ENCODE measurements at regions not wholly inside any gene's neighbourhood (a gene's known extent, or its start where the extent isn't known, plus 50 kb on each side); places are given as distances from the start of the nearest gene placed in this dataset.

DNA sequence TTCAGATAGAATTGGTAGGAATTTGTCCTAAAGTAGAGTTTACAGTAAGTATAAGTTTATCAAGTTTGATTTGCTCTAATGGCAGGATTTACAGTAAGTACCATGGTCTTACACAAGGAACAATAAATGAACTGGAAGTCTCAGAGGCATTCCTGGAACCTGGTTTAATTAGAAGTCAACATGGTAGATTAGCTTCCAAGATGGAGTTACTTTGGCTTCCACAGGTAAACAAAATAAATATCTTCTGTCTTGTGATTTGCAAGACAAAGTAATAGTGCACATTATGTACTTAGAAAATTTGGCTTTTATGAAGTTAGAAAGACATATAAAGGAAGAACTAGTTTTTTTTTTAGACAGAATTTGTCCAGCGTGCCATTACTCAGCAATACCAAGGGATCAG is 190.7 kb downstream of the GLUD2 start:
- TF ChIP-seq, protein P1, sequence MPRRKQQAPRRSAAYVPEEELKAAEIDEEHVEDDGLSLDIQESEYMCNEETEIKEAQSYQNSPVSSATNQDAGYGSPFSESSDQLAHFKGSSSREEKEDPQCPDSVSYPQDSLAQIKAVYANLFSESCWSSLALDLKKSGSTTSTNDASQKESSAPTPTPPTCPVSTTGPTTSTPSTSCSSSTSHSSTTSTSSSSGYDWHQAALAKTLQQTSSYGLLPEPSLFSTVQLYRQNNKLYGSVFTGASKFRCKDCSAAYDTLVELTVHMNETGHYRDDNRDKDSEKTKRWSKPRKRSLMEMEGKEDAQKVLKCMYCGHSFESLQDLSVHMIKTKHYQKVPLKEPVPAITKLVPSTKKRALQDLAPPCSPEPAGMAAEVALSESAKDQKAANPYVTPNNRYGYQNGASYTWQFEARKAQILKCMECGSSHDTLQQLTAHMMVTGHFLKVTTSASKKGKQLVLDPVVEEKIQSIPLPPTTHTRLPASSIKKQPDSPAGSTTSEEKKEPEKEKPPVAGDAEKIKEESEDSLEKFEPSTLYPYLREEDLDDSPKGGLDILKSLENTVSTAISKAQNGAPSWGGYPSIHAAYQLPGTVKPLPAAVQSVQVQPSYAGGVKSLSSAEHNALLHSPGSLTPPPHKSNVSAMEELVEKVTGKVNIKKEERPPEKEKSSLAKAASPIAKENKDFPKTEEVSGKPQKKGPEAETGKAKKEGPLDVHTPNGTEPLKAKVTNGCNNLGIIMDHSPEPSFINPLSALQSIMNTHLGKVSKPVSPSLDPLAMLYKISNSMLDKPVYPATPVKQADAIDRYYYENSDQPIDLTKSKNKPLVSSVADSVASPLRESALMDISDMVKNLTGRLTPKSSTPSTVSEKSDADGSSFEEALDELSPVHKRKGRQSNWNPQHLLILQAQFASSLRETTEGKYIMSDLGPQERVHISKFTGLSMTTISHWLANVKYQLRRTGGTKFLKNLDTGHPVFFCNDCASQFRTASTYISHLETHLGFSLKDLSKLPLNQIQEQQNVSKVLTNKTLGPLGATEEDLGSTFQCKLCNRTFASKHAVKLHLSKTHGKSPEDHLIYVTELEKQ (tag by site-specific recombination; IDR thresholded peaks at IDR 0.05; ENCODE audit: borderline replicate concordance) = no peak
- TF ChIP-seq ZBTB11 (tag by site-specific recombination; conservative IDR thresholded peaks at IDR 0.05; ENCODE audit: low read depth) = no peak
- TF ChIP-seq, protein P2, sequence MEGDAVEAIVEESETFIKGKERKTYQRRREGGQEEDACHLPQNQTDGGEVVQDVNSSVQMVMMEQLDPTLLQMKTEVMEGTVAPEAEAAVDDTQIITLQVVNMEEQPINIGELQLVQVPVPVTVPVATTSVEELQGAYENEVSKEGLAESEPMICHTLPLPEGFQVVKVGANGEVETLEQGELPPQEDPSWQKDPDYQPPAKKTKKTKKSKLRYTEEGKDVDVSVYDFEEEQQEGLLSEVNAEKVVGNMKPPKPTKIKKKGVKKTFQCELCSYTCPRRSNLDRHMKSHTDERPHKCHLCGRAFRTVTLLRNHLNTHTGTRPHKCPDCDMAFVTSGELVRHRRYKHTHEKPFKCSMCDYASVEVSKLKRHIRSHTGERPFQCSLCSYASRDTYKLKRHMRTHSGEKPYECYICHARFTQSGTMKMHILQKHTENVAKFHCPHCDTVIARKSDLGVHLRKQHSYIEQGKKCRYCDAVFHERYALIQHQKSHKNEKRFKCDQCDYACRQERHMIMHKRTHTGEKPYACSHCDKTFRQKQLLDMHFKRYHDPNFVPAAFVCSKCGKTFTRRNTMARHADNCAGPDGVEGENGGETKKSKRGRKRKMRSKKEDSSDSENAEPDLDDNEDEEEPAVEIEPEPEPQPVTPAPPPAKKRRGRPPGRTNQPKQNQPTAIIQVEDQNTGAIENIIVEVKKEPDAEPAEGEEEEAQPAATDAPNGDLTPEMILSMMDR (tag by site-specific recombination; IDR thresholded peaks at IDR 0.05) = no peak
